ENCODE measurements at regions not wholly inside any gene's neighbourhood (a gene's known extent, or its start where the extent isn't known, plus 50 kb on each side); places are given as distances from the start of the nearest gene placed in this dataset.

- Histone ChIP-seq H3K9ac (ENCODE audit: low read depth, low read length) (no peak overlapping the region), H3K36me3 (ENCODE audit: insufficient read depth, low read depth, low read length) (no peaks in the 10 kb centered on the region), H3K27ac (ENCODE audit: low read length) (no peak overlapping the region), H3K27me3 (ENCODE audit: insufficient read depth, low read length) (no peaks in the 10 kb centered on the region), H3K4me1 (ENCODE audit: insufficient read depth, low read length) (peaks cover 8% of the 10 kb centered on the region), H3K9me3 (ENCODE audit: insufficient read depth, low read depth, low read length) (no peaks in the 10 kb centered on the region), H3K4me3 (ENCODE audit: low read length) (peak overlapping the region; percentile 13; the same call in 1 of the 2 replicates)
These were observed 76.2 kb upstream of the UNC5B start for GRCh38 chr10:71136036-71136721.

- Histone ChIP-seq H3K9ac (ENCODE audit: low read depth, low read length) (no peak overlapping the region), H3K27ac (ENCODE audit: low read length) (no peak overlapping the region), H3K9me3 (ENCODE audit: insufficient read depth, low read depth, low read length) (no peaks in the 10 kb centered on the region), H3K4me3 (ENCODE audit: low read length) (no peak overlapping the region), H3K36me3 (ENCODE audit: insufficient read depth, low read depth, low read length) (no peaks in the 10 kb centered on the region), H3K27me3 (ENCODE audit: insufficient read depth, low read length) (no peaks in the 10 kb centered on the region), H3K4me1 (ENCODE audit: insufficient read depth, low read length) (peaks cover 8% of the 10 kb centered on the region)
These were observed 74.7 kb upstream of the UNC5B start for GRCh38 chr10:71137701-71138100.

- H3K9me3 ChIP-seq (ENCODE audit: insufficient read depth, low read depth, low read length) = no peaks in the 10 kb centered on the region
- no peaks in the 10 kb centered on the region for H3K27me3 ChIP-seq (ENCODE audit: insufficient read depth, low read length)
- H3K4me3 ChIP-seq (ENCODE audit: low read length) = no peak overlapping the region
- peaks cover 8% of the 10 kb centered on the region for H3K4me1 ChIP-seq (ENCODE audit: insufficient read depth, low read length)
- no peak overlapping the region for H3K27ac ChIP-seq (ENCODE audit: low read length)
- no peak overlapping the region for H3K9ac ChIP-seq (ENCODE audit: low read depth, low read length)
- no peaks in the 10 kb centered on the region for H3K36me3 ChIP-seq (ENCODE audit: insufficient read depth, low read depth, low read length)
These were observed 74.1 kb upstream of the UNC5B start for GRCh38 chr10:71138166-71138830.

- H3K27me3 ChIP-seq (ENCODE audit: insufficient read depth, low read length) = no peaks in the 10 kb centered on the region
- no peak overlapping the region for H3K27ac ChIP-seq (ENCODE audit: low read length)
- H3K9me3 ChIP-seq (ENCODE audit: insufficient read depth, low read depth, low read length) = no peaks in the 10 kb centered on the region
- no peaks in the 10 kb centered on the region for H3K4me1 ChIP-seq (ENCODE audit: insufficient read depth, low read length)
- no peaks in the 10 kb centered on the region for H3K36me3 ChIP-seq (ENCODE audit: insufficient read depth, low read depth, low read length)
- no peak overlapping the region for H3K4me3 ChIP-seq (ENCODE audit: low read length)
- H3K9ac ChIP-seq (ENCODE audit: low read depth, low read length) = no peak overlapping the region
These were observed 70.8 kb upstream of the UNC5B start for GRCh38 chr10:71141528-71141927.

- Histone ChIP-seq H3K9ac (ENCODE audit: low read depth, low read length) (no peak overlapping the region), H3K27me3 (ENCODE audit: insufficient read depth, low read length) (no peaks in the 10 kb centered on the region), H3K36me3 (ENCODE audit: insufficient read depth, low read depth, low read length) (no peaks in the 10 kb centered on the region), H3K27ac (ENCODE audit: low read length) (no peak overlapping the region), H3K9me3 (ENCODE audit: insufficient read depth, low read depth, low read length) (no peaks in the 10 kb centered on the region), H3K4me3 (ENCODE audit: low read length) (no peak overlapping the region), H3K4me1 (ENCODE audit: insufficient read depth, low read length) (no peaks in the 10 kb centered on the region)
These were observed 69.2 kb upstream of the UNC5B start for GRCh38 chr10:71143170-71143569.

GRCh38 chr10:71143610-71144009 is 68.8 kb upstream of the UNC5B start:
- no peak overlapping the region for H3K27ac ChIP-seq (ENCODE audit: low read length)
- no peak overlapping the region for H3K9ac ChIP-seq (ENCODE audit: low read depth, low read length)
- no peaks in the 10 kb centered on the region for H3K27me3 ChIP-seq (ENCODE audit: insufficient read depth, low read length)

GRCh38 chr10:71144824-71145223 is 67.5 kb upstream of the UNC5B start:
- Histone ChIP-seq H3K27ac (ENCODE audit: low read length) (no peak overlapping the region), H3K4me3 (ENCODE audit: low read length) (no peak overlapping the region), H3K9ac (ENCODE audit: low read depth, low read length) (no peak overlapping the region), H3K9me3 (ENCODE audit: insufficient read depth, low read depth, low read length) (no peaks in the 10 kb centered on the region), H3K4me1 (ENCODE audit: insufficient read depth, low read length) (no peaks in the 10 kb centered on the region), H3K36me3 (ENCODE audit: insufficient read depth, low read depth, low read length) (no peaks in the 10 kb centered on the region), H3K27me3 (ENCODE audit: insufficient read depth, low read length) (no peaks in the 10 kb centered on the region)

More at GRCh38 chr10:71143610-71144009, 68.8 kb upstream of the UNC5B start:
- no peaks in the 10 kb centered on the region for H3K4me1 ChIP-seq (ENCODE audit: insufficient read depth, low read length)
- H3K36me3 ChIP-seq (ENCODE audit: insufficient read depth, low read depth, low read length) = no peaks in the 10 kb centered on the region
- no peaks in the 10 kb centered on the region for H3K9me3 ChIP-seq (ENCODE audit: insufficient read depth, low read depth, low read length)
- H3K4me3 ChIP-seq (ENCODE audit: low read length) = no peak overlapping the region

GRCh38 chr10:71145352-71145945 is 66.9 kb upstream of the UNC5B start:
- Histone ChIP-seq H3K36me3 (ENCODE audit: insufficient read depth, low read depth, low read length) (no peaks in the 10 kb centered on the region), H3K4me3 (ENCODE audit: low read length) (no peak overlapping the region), H3K9me3 (ENCODE audit: insufficient read depth, low read depth, low read length) (no peaks in the 10 kb centered on the region), H3K27ac (ENCODE audit: low read length) (no peak overlapping the region), H3K4me1 (ENCODE audit: insufficient read depth, low read length) (no peaks in the 10 kb centered on the region), H3K9ac (ENCODE audit: low read depth, low read length) (no peak overlapping the region), H3K27me3 (ENCODE audit: insufficient read depth, low read length) (no peaks in the 10 kb centered on the region)

GRCh38 chr10:71150796-71151195 is 61.6 kb upstream of the UNC5B start:
- Histone ChIP-seq H3K9ac (ENCODE audit: low read depth, low read length) (no peak overlapping the region), H3K4me1 (ENCODE audit: insufficient read depth, low read length) (no peaks in the 10 kb centered on the region), H3K9me3 (ENCODE audit: insufficient read depth, low read depth, low read length) (no peaks in the 10 kb centered on the region), H3K27ac (ENCODE audit: low read length) (no peak overlapping the region), H3K36me3 (ENCODE audit: insufficient read depth, low read depth, low read length) (no peaks in the 10 kb centered on the region), H3K27me3 (ENCODE audit: insufficient read depth, low read length) (no peaks in the 10 kb centered on the region), H3K4me3 (ENCODE audit: low read length) (no peak overlapping the region)

- no peaks in the 10 kb centered on the region for H3K4me1 ChIP-seq (ENCODE audit: insufficient read depth, low read length)
- H3K27ac ChIP-seq (ENCODE audit: low read length) = no peak overlapping the region
- H3K36me3 ChIP-seq (ENCODE audit: insufficient read depth, low read depth, low read length) = no peaks in the 10 kb centered on the region
- no peak overlapping the region for H3K4me3 ChIP-seq (ENCODE audit: low read length)
- no peak overlapping the region for H3K9ac ChIP-seq (ENCODE audit: low read depth, low read length)
- no peaks in the 10 kb centered on the region for H3K27me3 ChIP-seq (ENCODE audit: insufficient read depth, low read length)
- no peaks in the 10 kb centered on the region for H3K9me3 ChIP-seq (ENCODE audit: insufficient read depth, low read depth, low read length)
These were observed 60.3 kb upstream of the UNC5B start for GRCh38 chr10:71152043-71152442.

GRCh38 chr10:71156436-71156835 is 55.9 kb upstream of the UNC5B start:
- Histone ChIP-seq H3K9me3 (ENCODE audit: insufficient read depth, low read depth, low read length) (no peaks in the 10 kb centered on the region; the same call in 1 of the 2 replicates), H3K27me3 (ENCODE audit: insufficient read depth, low read length) (no peaks in the 10 kb centered on the region), H3K36me3 (ENCODE audit: insufficient read depth, low read depth, low read length) (no peaks in the 10 kb centered on the region), H3K9ac (ENCODE audit: low read depth, low read length) (no peak overlapping the region), H3K27ac (ENCODE audit: low read length) (no peak overlapping the region), H3K4me1 (ENCODE audit: insufficient read depth, low read length) (peaks cover 1% of the 10 kb centered on the region; the same call in 1 of the 2 replicates), H3K4me3 (ENCODE audit: low read length) (no peak overlapping the region)

- H3K9me3 ChIP-seq (ENCODE audit: insufficient read depth, low read depth, low read length) = no peaks in the 10 kb centered on the region; the same call in 1 of the 2 replicates
- no peaks in the 10 kb centered on the region for H3K27me3 ChIP-seq (ENCODE audit: insufficient read depth, low read length)
- peaks cover 3% of the 10 kb centered on the region; the same call in 1 of the 2 replicates for H3K4me1 ChIP-seq (ENCODE audit: insufficient read depth, low read length)
- H3K9ac ChIP-seq (ENCODE audit: low read depth, low read length) = no peak overlapping the region
- no peaks in the 10 kb centered on the region for H3K36me3 ChIP-seq (ENCODE audit: insufficient read depth, low read depth, low read length)
- no peak overlapping the region for H3K27ac ChIP-seq (ENCODE audit: low read length)
- no peak overlapping the region for H3K4me3 ChIP-seq (ENCODE audit: low read length)
These were observed 54.9 kb upstream of the UNC5B start for GRCh38 chr10:71157435-71157834.

Data from iPS-20b (cell line).